GM12878 (cell line): ENCODE measurements at regions not wholly inside any gene's neighbourhood (a gene's known extent, or its start where the extent isn't known, plus 50 kb on each side); places are given as distances from the start of the nearest gene placed in this dataset.

Experiments used
- ATAC-seq: fragments of 200-7000 bp; cut with Tn5 transposase; 3 replicates; pipeline ENCODE4 v1.9.1; 2020; ENCODE audit warnings: mild to moderate bottlenecking, moderate library complexity
- BruUV-seq: library from RNA; stranded (reverse); fragments of 400-500 nt; replicated peaks from 2 replicates; lab custom pipeline; 2021; lab: Mats Ljungman, UMichigan
- CTCF ChIA-PET: fragments of 300-600 bp; sonication (Branson Sonifier 250); formaldehyde crosslinking; extraction: SDS; loops from one replicate; lab custom pipeline; 2021; ENCODE audit warnings: inconsistent platforms; lab: Yijun Ruan, JAX
- POLR2A ChIA-PET: fragments of 350-600 bp; formaldehyde crosslinking; extraction: SDS; loops from one replicate; lab custom pipeline; 2021; ENCODE audit warnings: inconsistent platforms; lab: Charles Lee
- RAD21 ChIA-PET: fragments of 300-600 bp; sonication (Branson Sonifier 250); formaldehyde crosslinking; loops from one replicate; lab custom pipeline; 2023; ENCODE audit warnings: antibody characterized with exemption; ENCODE audit not compliant: unreplicated experiment; lab: Charles Lee
- SMC1A ChIA-PET: fragments of 300-600 bp; sonication (Branson Sonifier 250); formaldehyde crosslinking; loops from one replicate; lab custom pipeline; 2023; ENCODE audit not compliant: unreplicated experiment, uncharacterized antibody; lab: Charles Lee
- DNase-seq: peaks from one replicate; pipeline ENCODE4 v3.0.0-alpha.2; 2011; ENCODE audit warnings: low read depth, low spot score
- FAIRE-seq: peaks from 3 replicates; lab custom pipeline; 2011; peaks lifted over from hg19 to GRCh38; lab: Jason Lieb, UNC
- H2AFZ ChIP-seq: 2 replicates; pipeline ENCODE4 v1.6.0; 2011; ENCODE audit warnings: low read depth, low read length, control low read depth; ENCODE audit not compliant: control insufficient read depth
- H3K27ac ChIP-seq: 2 replicates; pipeline ENCODE4 v1.5.1; 2011; ENCODE audit warnings: control low read depth; ENCODE audit not compliant: control insufficient read depth, insufficient read depth
- H3K27me3 ChIP-seq, 2 experiments: replicated peaks in 1 of 2; 2 replicates each; pipeline versions ENCODE4 v1.6.0 to v1.6.1; 2011; ENCODE audit warnings: low read length in 1 of 2; ENCODE audit not compliant: control insufficient read depth in 2 of 2, insufficient read depth in 2 of 2
- H3K36me3 ChIP-seq, 2 experiments: 2 replicates each; pipeline ENCODE4 v1.5.1; 2011; ENCODE audit warnings: low read length in 1 of 2; ENCODE audit not compliant: control insufficient read depth in 2 of 2, insufficient read depth in 2 of 2
- H3K4me1 ChIP-seq: 2 replicates; pipeline ENCODE4 v1.6.1; 2011; ENCODE audit warnings: mild to moderate bottlenecking, low read length, moderate library complexity, mixed read lengths; ENCODE audit not compliant: control insufficient read depth, insufficient read depth
- H3K4me2 ChIP-seq: 2 replicates; pipeline ENCODE4 v1.6.0; 2011; ENCODE audit warnings: control low read depth; ENCODE audit not compliant: control insufficient read depth, insufficient read depth
- H3K4me3 ChIP-seq: fragments of 200-600 bp; sonication (generic); 2 replicates; pipeline ENCODE4 v1.5.1; 2016
- H3K79me2 ChIP-seq: 2 replicates; pipeline ENCODE4 v1.6.0; 2011; ENCODE audit warnings: low read length; ENCODE audit not compliant: control insufficient read depth, insufficient read depth
- H3K9ac ChIP-seq: 2 replicates; pipeline ENCODE4 v1.8.0; 2011; ENCODE audit warnings: low read length, control low read depth, mixed read lengths; ENCODE audit not compliant: control insufficient read depth, insufficient read depth
- H3K9me3 ChIP-seq: replicated peaks from 3 replicates; pipeline ENCODE4 v1.5.1; 2011; ENCODE audit warnings: mild to moderate bottlenecking, low read length; ENCODE audit not compliant: control insufficient read depth, insufficient read depth
- H4K20me1 ChIP-seq: 2 replicates; pipeline ENCODE4 v1.6.0; 2011; ENCODE audit not compliant: control insufficient read depth, insufficient read depth
- CEBPB ChIP-seq, 2 experiments: fragments of 150-350 bp in 1 of 2; IDR thresholded peaks; 2 replicates each; pipeline ENCODE4 v1.6.1; 2012 to 2014; ENCODE audit warnings: low read depth in 2 of 2, low read length in 2 of 2, borderline replicate concordance in 1 of 2, inconsistent platforms in 1 of 2
- EED ChIP-seq: sonication (generic); IDR thresholded peaks from 2 replicates; pipeline ENCODE4 v1.6.1; 2016; ENCODE audit warnings: antibody characterized with exemption, low read depth
- EP300 ChIP-seq, 2 experiments: fragments of 150-350 bp in 1 of 2; IDR thresholded peaks; 2 replicates each; pipeline ENCODE4 v1.6.1; 2011 to 2012; ENCODE audit warnings: low read depth in 2 of 2, low read length in 2 of 2, borderline replicate concordance in 1 of 2, improper control_type of control experiment in 1 of 2, inconsistent platforms in 1 of 2; ENCODE audit not compliant: control insufficient read depth in 1 of 2
- NR2F1 ChIP-seq: fragments of 450-650 bp; conservative IDR thresholded peaks from 2 replicates; pipeline ENCODE4 v1.6.1; 2017; ENCODE audit warnings: mild to moderate bottlenecking
- SPI1 ChIP-seq: IDR thresholded peaks from 2 replicates; pipeline ENCODE4 v1.6.1; 2011; ENCODE audit warnings: low read depth, mild to moderate bottlenecking, low read length, moderate library complexity, borderline replicate concordance; ENCODE audit not compliant: insufficient read depth
- SREBF1 ChIP-seq: IDR thresholded peaks from 2 replicates; pipeline ENCODE4 v1.6.1; 2012; ENCODE audit warnings: mild to moderate bottlenecking, low read length
- WGBS: methylation state at CpG from one replicate; pipeline ENCODE4 v1.1.6; 2016; ENCODE audit warnings: low lambda C conversion rate; ENCODE audit not compliant: insufficient replicate concordance, insufficient coverage; ENCODE audit errors: missing lambda C conversion rate; 5-methylcytosine and 5-hydroxymethylcytosine counted together
- in situ Hi-C: fragments of 300-500 bp; cut with MboI; formaldehyde crosslinking; loops from 9 replicates; pipeline ENCODE4 v1.14.3; 2018; ENCODE audit warnings: mixed read lengths
- intact Hi-C: fragments of 100-400 bp; cut with micrococcal nuclease; formaldehyde crosslinking; loops from one replicate; pipeline ENCODE4 v1.14.2; 2022; ENCODE audit not compliant: unreplicated experiment
- TF ChIP-seq, protein P1 (sequence below): fragments of 450-650 bp; IDR thresholded peaks from 2 replicates; pipeline ENCODE4 v1.6.1; 2016; ENCODE audit warnings: mild to moderate bottlenecking, moderate library complexity, borderline replicate concordance

DNA sequence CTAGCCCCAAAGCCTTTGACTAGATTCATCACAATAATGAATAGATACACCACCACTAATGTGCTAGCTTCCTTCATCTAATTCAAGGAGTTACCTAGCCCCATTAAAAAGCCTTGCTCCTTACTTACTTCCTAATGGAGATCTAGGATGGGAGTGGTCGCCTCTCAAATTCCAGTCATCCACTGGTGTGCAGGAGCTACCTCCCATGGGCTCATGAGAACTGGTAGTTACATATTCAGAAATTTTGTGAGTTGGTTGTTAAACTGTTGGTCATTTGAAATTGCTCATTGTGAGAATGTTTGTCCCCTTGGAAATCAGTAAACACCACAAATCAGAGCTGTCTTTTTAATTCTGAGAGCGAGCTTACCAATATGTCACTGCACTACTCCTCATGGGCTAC, 91.7 kb upstream of the GDNF start:
- no peaks in the 10 kb centered on the region for H4K20me1 ChIP-seq
- RAD21 ChIA-PET, result no interaction called here
- no TSS peak for BruUV-seq
- no peak overlapping the region for H3K4me3 ChIP-seq
- POLR2A ChIA-PET, result no interaction called here
- no peaks in the 10 kb centered on the region for H3K9me3 ChIP-seq
- no peaks in the 10 kb centered on the region for H3K4me1 ChIP-seq
- no peak overlapping the region for H3K4me2 ChIP-seq
- DNase-seq (no peak), FAIRE-seq (no peak), ATAC-seq (no peak)
- TF ChIP-seq SREBF1 (no peak), NR2F1 (no peak), SPI1 (no peak), EED (no peak), CEBPB (IDR thresholded peaks at IDR 0.05; ENCODE audit: borderline replicate concordance in 1 of 2, low read depth in 2 of 2, low read length in 2 of 2) (no peak), EP300 (IDR thresholded peaks at IDR 0.05; ENCODE audit: borderline replicate concordance in 1 of 2, control insufficient read depth in 1 of 2, low read depth in 2 of 2, low read length in 2 of 2) (no peak)
- TF ChIP-seq, protein P1, sequence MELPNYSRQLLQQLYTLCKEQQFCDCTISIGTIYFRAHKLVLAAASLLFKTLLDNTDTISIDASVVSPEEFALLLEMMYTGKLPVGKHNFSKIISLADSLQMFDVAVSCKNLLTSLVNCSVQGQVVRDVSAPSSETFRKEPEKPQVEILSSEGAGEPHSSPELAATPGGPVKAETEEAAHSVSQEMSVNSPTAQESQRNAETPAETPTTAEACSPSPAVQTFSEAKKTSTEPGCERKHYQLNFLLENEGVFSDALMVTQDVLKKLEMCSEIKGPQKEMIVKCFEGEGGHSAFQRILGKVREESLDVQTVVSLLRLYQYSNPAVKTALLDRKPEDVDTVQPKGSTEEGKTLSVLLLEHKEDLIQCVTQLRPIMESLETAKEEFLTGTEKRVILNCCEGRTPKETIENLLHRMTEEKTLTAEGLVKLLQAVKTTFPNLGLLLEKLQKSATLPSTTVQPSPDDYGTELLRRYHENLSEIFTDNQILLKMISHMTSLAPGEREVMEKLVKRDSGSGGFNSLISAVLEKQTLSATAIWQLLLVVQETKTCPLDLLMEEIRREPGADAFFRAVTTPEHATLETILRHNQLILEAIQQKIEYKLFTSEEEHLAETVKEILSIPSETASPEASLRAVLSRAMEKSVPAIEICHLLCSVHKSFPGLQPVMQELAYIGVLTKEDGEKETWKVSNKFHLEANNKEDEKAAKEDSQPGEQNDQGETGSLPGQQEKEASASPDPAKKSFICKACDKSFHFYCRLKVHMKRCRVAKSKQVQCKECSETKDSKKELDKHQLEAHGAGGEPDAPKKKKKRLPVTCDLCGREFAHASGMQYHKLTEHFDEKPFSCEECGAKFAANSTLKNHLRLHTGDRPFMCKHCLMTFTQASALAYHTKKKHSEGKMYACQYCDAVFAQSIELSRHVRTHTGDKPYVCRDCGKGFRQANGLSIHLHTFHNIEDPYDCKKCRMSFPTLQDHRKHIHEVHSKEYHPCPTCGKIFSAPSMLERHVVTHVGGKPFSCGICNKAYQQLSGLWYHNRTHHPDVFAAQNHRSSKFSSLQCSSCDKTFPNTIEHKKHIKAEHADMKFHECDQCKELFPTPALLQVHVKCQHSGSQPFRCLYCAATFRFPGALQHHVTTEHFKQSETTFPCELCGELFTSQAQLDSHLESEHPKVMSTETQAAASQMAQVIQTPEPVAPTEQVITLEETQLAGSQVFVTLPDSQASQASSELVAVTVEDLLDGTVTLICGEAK, result no peak
- no peak overlapping the region for H3K27ac ChIP-seq
- no peaks in the 10 kb centered on the region for H3K36me3 ChIP-seq
- H2AFZ ChIP-seq, result no peak overlapping the region
- in situ Hi-C loops, result no loop called here
- SMC1A ChIA-PET, result interaction anchor here (1.5 kb wide), 1 partner anchor 74 kb away, joined by 3 read pairs; no protein-coding TSS in a partner anchor
- CTCF ChIA-PET, result no interaction called here
- intact Hi-C loops, result no loop called here
- WGBS, result 23% methylated on average over 2 of the region's 2 CpGs
- H3K79me2 ChIP-seq, result no peaks in the 10 kb centered on the region
- H3K27me3 ChIP-seq, result peaks cover 0 to 3% of the 10 kb centered on the region in 2 experiments; a peak in 1 of 4 replicates
- no peak overlapping the region for H3K9ac ChIP-seq
